Neural progenitor cell (in vitro differentiated cells): ENCODE measurements at regions not wholly inside any gene's neighbourhood (a gene's known extent, or its start where the extent isn't known, plus 50 kb on each side); places are given as distances from the start of the nearest gene placed in this dataset.

Source experiments
- CTCF ChIP-seq: fragments of 200-600 bp; sonication (generic); IDR thresholded peaks from 2 replicates; pipeline ENCODE4 v1.5.1; 2017; ENCODE audit warnings: antibody characterized with exemption, mild to moderate bottlenecking
- EZH2 ChIP-seq: fragments of 200-600 bp; sonication (generic); IDR thresholded peaks from 2 replicates; pipeline ENCODE4 v1.6.1; 2017; ENCODE audit warnings: antibody characterized with exemption, mild to moderate bottlenecking, moderate library complexity
- EZH2phosphoT487 ChIP-seq: fragments of 200-600 bp; sonication (generic); IDR thresholded peaks from 2 replicates; pipeline ENCODE4 v1.6.1; 2017; ENCODE audit warnings: antibody characterized with exemption

DNA sequence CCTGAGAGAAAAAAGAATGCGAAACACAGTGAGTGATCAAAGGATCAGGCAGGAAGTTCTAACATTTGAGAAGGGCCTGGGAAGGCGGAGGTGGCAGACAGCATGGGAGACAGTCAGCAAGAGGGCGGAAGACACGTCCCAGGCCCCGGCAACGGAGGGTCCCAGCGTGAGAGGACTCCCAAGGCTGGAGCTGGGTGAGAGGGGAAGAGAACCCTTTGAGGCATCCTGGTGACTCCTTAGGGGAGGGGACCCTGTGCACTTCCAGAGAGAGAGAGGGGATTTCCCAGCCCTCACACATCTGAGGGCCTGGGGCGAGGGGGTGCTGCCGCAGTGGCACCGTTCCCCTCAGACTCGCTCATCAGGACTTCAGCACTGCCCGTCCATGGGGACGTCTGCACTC lies 133.4 kb downstream of the RTP5 start:
- TF ChIP-seq EZH2 (no peak), CTCF (no peak), EZH2phosphoT487 (no peak)
